ENCODE measurements at regions not wholly inside any gene's neighbourhood (a gene's known extent, or its start where the extent isn't known, plus 50 kb on each side); places are given as distances from the start of the nearest gene placed in this dataset.
A peak's percentile ranks its signal among the peaks of the same experiment; 100 is the strongest.

GRCh38 chr19:30083125-30083681 lies 141.2 kb downstream of the URI1 start:
- DNase-seq: no peak

- no peak for DNase-seq
These were observed 141.7 kb downstream of the URI1 start for GRCh38 chr19:30083701-30084156.

- no peak for DNase-seq
These were observed 142.4 kb downstream of the URI1 start for GRCh38 chr19:30084390-30084819.

GRCh38 chr19:30085394-30085793 lies 143.4 kb downstream of the URI1 start:
- no peak for DNase-seq

- no peak for DNase-seq
These were observed 144.2 kb downstream of the URI1 start for GRCh38 chr19:30086220-30086619.

GRCh38 chr19:30086916-30087315 lies 144.9 kb downstream of the URI1 start:
- DNase-seq: peak; percentile 52

GRCh38 chr19:30087381-30088138 lies 145.5 kb downstream of the URI1 start:
- DNase-seq: no peak

GRCh38 chr19:30088567-30088966 lies 146.5 kb downstream of the URI1 start:
- DNase-seq: no peak

GRCh38 chr19:30089086-30089665 lies 147.1 kb downstream of the URI1 start:
- DNase-seq: no peak

- no peak for DNase-seq
These were observed 148.4 kb downstream of the URI1 start for GRCh38 chr19:30090476-30090875.

- no peak for DNase-seq
These were observed 148.9 kb downstream of the URI1 start for GRCh38 chr19:30090963-30091362.

GRCh38 chr19:30091456-30091855 lies 149.4 kb downstream of the URI1 start:
- DNase-seq: no peak

GRCh38 chr19:30091856-30092255 lies 149.8 kb downstream of the URI1 start:
- DNase-seq: no peak

- no peak for DNase-seq
These were observed 150.9 kb downstream of the URI1 start for GRCh38 chr19:30092721-30093569.

- no peak for DNase-seq
These were observed 152.1 kb downstream of the URI1 start for GRCh38 chr19:30093966-30094755.

- DNase-seq: no peak
These were observed 152.7 kb downstream of the URI1 start for GRCh38 chr19:30094756-30095140.

- no peak for DNase-seq
These were observed 153.1 kb downstream of the URI1 start for GRCh38 chr19:30095171-30095570.

GRCh38 chr19:30096596-30097370 lies 154.7 kb downstream of the URI1 start:
- no peak for DNase-seq

- DNase-seq: no peak
These were observed 155.8 kb downstream of the URI1 start for GRCh38 chr19:30097746-30098280.

GRCh38 chr19:30102239-30102638 lies 160.2 kb downstream of the URI1 start:
- DNase-seq: no peak

GRCh38 chr19:30102666-30103065 lies 160.6 kb downstream of the URI1 start:
- DNase-seq: no peak
